GM23338 (cell line): ENCODE measurements at regions not wholly inside any gene's neighbourhood (a gene's known extent, or its start where the extent isn't known, plus 50 kb on each side); places are given as distances from the start of the nearest gene placed in this dataset.

ENCODE experiments used
- ATAC-seq: fragments of 200-7000 bp; cut with Tn5 transposase; 3 replicates; pipeline ENCODE4 v1.9.1; 2020
- DNase-seq: peaks from one replicate; pipeline ENCODE4 v3.0.0-alpha.2; 2015; ENCODE audit warnings: low spot score
- H2AFZ ChIP-seq: fragments of 200-600 bp; sonication (generic); 2 replicates; pipeline ENCODE4 v1.8.0; 2016; ENCODE audit warnings: antibody characterized with exemption, mild to moderate bottlenecking, moderate library complexity
- H3F3A ChIP-seq: fragments of 200-600 bp; sonication (generic); replicated peaks from 2 replicates; pipeline ENCODE4 v1.8.0; 2017; ENCODE audit warnings: antibody characterized with exemption, mixed run types, low read depth
- H3K27ac ChIP-seq: fragments of 200-600 bp; sonication (generic); 2 replicates; pipeline ENCODE4 v1.6.1; 2016; ENCODE audit warnings: low read depth
- H3K27me3 ChIP-seq: fragments of 200-600 bp; sonication (generic); 2 replicates; pipeline ENCODE4 v1.8.0; 2016; ENCODE audit warnings: mild to moderate bottlenecking, mixed run types, moderate library complexity; ENCODE audit not compliant: insufficient read depth
- H3K36me3 ChIP-seq: fragments of 200-600 bp; sonication (generic); 2 replicates; pipeline ENCODE4 v1.8.0; 2016; ENCODE audit warnings: mild to moderate bottlenecking; ENCODE audit not compliant: insufficient read depth
- H3K4me1 ChIP-seq: fragments of 200-600 bp; sonication (generic); 2 replicates; pipeline ENCODE4 v1.8.0; 2016; ENCODE audit warnings: mild to moderate bottlenecking, moderate library complexity; ENCODE audit not compliant: insufficient read depth
- H3K4me2 ChIP-seq: fragments of 200-600 bp; sonication (generic); 2 replicates; pipeline ENCODE4 v1.7.1; 2017; ENCODE audit warnings: mixed run types
- H3K4me3 ChIP-seq: fragments of 200-600 bp; sonication (generic); 2 replicates; pipeline ENCODE4 v1.6.1; 2016; ENCODE audit warnings: mixed run types
- H3K79me2 ChIP-seq: fragments of 200-600 bp; sonication (generic); replicated peaks from 2 replicates; pipeline ENCODE4 v1.8.0; 2017; ENCODE audit warnings: mild to moderate bottlenecking; ENCODE audit not compliant: insufficient read depth
- H3K9me2 ChIP-seq: fragments of 200-600 bp; sonication (generic); 2 replicates; pipeline ENCODE4 v1.8.0; 2017; ENCODE audit not compliant: insufficient read depth
- H4K20me1 ChIP-seq: fragments of 200-600 bp; sonication (generic); replicated peaks from 2 replicates; pipeline ENCODE4 v1.8.0; 2017; ENCODE audit warnings: mild to moderate bottlenecking; ENCODE audit not compliant: insufficient read depth
- H3K27ac Mint-ChIP-seq: 2 replicates; pipeline ENCODE4 v1.8.0; 2020; ENCODE audit warnings: inconsistent platforms, mild to moderate bottlenecking, moderate library complexity, mixed read lengths
- H3K27me3 Mint-ChIP-seq: 3 replicates; pipeline ENCODE4 v1.8.0; 2022; ENCODE audit warnings: low read depth, mild to moderate bottlenecking, moderate library complexity, mixed read lengths, inconsistent platforms; ENCODE audit not compliant: insufficient read depth, poor library complexity
- H3K36me3 Mint-ChIP-seq: 3 replicates; pipeline ENCODE4 v1.8.0; 2021; ENCODE audit warnings: low read depth, mild to moderate bottlenecking, inconsistent platforms, moderate library complexity, mixed read lengths
- H3K4me1 Mint-ChIP-seq: 3 replicates; pipeline ENCODE4 v1.8.0; 2020; ENCODE audit warnings: mild to moderate bottlenecking, inconsistent platforms, mixed read lengths
- H3K4me3 Mint-ChIP-seq: 3 replicates; pipeline ENCODE4 v1.8.0; 2021; ENCODE audit warnings: moderate library complexity, mild to moderate bottlenecking, inconsistent platforms, mixed read lengths
- H3K9me3 Mint-ChIP-seq: 3 replicates; pipeline ENCODE4 v1.8.0; 2020; ENCODE audit warnings: moderate library complexity, mild to moderate bottlenecking, inconsistent platforms, mixed read lengths
- CREB1 ChIP-seq: fragments of 250-450 bp; sonication (Bioruptor Pico); IDR thresholded peaks from 2 replicates; pipeline ENCODE4 v1.5.0; 2020; ENCODE audit warnings: low read depth, mild to moderate bottlenecking, moderate library complexity
- CTCF ChIP-seq, 2 experiments: fragments of 200-600 bp in 1 of 2; sonication (generic) in 1 of 2; conservative IDR thresholded peaks; 2 replicates each; pipeline versions ENCODE4 v1.5.1 to v1.6.1; 2016 to 2017; ENCODE audit warnings: antibody characterized with exemption in 2 of 2, low read depth in 2 of 2, mild to moderate bottlenecking in 2 of 2, moderate library complexity in 1 of 2
- EZH2 ChIP-seq: fragments of 200-600 bp; sonication (generic); IDR thresholded peaks from one replicate; pipeline ENCODE4 v1.8.0; 2017; ENCODE audit warnings: antibody characterized with exemption, mild to moderate bottlenecking, low read depth; ENCODE audit not compliant: unreplicated experiment
- ZNF114 ChIP-seq: fragments of 250-450 bp; sonication (Bioruptor Pico); IDR thresholded peaks from 2 replicates; pipeline ENCODE4 v1.5.0; 2020; ENCODE audit warnings: mild to moderate bottlenecking, moderate library complexity
- TF ChIP-seq, protein P1 (sequence below): IDR thresholded peaks from one replicate; pipeline ENCODE4 v1.6.1; 2018; ENCODE audit warnings: antibody characterized with exemption; ENCODE audit not compliant: unreplicated experiment
- TF ChIP-seq, protein P2 (sequence below): IDR thresholded peaks from 2 replicates; pipeline ENCODE4 v1.6.1; 2016; ENCODE audit warnings: antibody characterized with exemption

DNA sequence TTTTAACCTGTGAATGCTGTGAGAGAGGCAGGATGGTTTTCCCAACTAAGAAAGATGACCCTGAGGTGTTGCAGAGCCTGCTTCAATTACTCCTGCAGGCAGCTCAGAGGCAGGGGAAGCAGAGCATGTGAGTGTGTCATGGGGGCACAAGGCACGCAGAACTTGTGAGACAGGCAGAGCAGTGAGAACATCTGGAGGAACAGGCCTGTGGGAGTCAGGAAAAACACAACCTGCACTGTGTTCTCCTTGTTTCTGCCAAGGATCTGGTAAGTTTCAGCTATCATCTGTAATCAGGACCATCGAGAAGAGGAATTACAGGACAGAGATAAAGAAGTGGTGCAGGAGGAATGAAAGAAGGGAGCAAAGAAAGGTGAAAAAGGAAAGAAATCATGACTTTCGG lies 741.8 kb upstream of the INTU start (continued):
- TF ChIP-seq, protein P1, sequence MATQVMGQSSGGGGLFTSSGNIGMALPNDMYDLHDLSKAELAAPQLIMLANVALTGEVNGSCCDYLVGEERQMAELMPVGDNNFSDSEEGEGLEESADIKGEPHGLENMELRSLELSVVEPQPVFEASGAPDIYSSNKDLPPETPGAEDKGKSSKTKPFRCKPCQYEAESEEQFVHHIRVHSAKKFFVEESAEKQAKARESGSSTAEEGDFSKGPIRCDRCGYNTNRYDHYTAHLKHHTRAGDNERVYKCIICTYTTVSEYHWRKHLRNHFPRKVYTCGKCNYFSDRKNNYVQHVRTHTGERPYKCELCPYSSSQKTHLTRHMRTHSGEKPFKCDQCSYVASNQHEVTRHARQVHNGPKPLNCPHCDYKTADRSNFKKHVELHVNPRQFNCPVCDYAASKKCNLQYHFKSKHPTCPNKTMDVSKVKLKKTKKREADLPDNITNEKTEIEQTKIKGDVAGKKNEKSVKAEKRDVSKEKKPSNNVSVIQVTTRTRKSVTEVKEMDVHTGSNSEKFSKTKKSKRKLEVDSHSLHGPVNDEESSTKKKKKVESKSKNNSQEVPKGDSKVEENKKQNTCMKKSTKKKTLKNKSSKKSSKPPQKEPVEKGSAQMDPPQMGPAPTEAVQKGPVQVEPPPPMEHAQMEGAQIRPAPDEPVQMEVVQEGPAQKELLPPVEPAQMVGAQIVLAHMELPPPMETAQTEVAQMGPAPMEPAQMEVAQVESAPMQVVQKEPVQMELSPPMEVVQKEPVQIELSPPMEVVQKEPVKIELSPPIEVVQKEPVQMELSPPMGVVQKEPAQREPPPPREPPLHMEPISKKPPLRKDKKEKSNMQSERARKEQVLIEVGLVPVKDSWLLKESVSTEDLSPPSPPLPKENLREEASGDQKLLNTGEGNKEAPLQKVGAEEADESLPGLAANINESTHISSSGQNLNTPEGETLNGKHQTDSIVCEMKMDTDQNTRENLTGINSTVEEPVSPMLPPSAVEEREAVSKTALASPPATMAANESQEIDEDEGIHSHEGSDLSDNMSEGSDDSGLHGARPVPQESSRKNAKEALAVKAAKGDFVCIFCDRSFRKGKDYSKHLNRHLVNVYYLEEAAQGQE = no peak
- TF ChIP-seq, protein P2, sequence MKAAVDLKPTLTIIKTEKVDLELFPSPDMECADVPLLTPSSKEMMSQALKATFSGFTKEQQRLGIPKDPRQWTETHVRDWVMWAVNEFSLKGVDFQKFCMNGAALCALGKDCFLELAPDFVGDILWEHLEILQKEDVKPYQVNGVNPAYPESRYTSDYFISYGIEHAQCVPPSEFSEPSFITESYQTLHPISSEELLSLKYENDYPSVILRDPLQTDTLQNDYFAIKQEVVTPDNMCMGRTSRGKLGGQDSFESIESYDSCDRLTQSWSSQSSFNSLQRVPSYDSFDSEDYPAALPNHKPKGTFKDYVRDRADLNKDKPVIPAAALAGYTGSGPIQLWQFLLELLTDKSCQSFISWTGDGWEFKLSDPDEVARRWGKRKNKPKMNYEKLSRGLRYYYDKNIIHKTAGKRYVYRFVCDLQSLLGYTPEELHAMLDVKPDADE = no peak
- TF ChIP-seq CTCF (conservative IDR thresholded peaks at IDR 0.05; ENCODE audit: low read depth in 2 of 2) = no peak

DNA sequence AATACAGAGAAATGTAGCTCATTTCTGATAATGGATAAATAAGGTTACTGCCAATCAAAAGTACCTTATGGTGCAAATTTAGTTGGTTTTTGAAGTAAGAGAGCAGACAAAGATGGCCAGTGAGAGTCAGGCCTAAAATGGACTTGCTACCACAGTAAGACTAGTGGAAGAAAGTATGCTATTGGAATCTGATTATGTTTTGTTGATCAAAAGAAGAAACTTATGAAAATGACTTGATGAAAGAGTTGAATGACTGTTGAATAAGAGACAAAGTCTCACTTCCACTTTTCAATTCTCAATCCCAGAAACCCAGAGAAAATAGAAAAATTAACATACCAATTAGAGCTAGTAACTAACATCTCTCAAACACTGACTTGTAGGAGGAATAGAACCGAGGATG lies 737.8 kb upstream of the INTU start:
- no peak overlapping the region for H3K27ac Mint-ChIP-seq
- no peaks in the 10 kb centered on the region for H3K4me1 ChIP-seq
- DNase-seq (no peak), ATAC-seq (no peak)
- H3K79me2 ChIP-seq = no peaks in the 10 kb centered on the region
- no peak overlapping the region for H2AFZ ChIP-seq
- H3K9me2 ChIP-seq = 0 out of 2 replicates have a peak, but pooled peaks cover 7% of the 10 kb centered on the region
- no peaks in the 10 kb centered on the region for H3K4me1 Mint-ChIP-seq
- no peaks in the 10 kb centered on the region for H3K27me3 ChIP-seq
- no peaks in the 10 kb centered on the region for H4K20me1 ChIP-seq
- H3K4me3 Mint-ChIP-seq = no peak overlapping the region
- H3K9me3 Mint-ChIP-seq = peaks cover 35% of the 10 kb centered on the region
- H3K36me3 ChIP-seq = 0 out of 2 replicates have a peak, but pooled peaks cover 13% of the 10 kb centered on the region
- H3K4me2 ChIP-seq = no peak overlapping the region
- no peaks in the 10 kb centered on the region for H3F3A ChIP-seq
- H3K27me3 Mint-ChIP-seq = no peaks in the 10 kb centered on the region
- H3K4me3 ChIP-seq = no peak overlapping the region
- peaks cover 40% of the 10 kb centered on the region for H3K36me3 Mint-ChIP-seq
- H3K27ac ChIP-seq = no peak overlapping the region
- TF ChIP-seq CREB1 (CRISPR knock-in tag) (no peak), ZNF114 (CRISPR knock-in tag) (no peak), EZH2 (no peak)
- TF ChIP-seq, protein P2 = no peak
- TF ChIP-seq, protein P1 = no peak
